Stimulated activated CD4-positive, alpha-beta T cell treated with anti-CD3 and anti-CD28 coated beads, Interleukin-1b, Interleukin-23, amount 100 ng/mL, for 4 hours (primary cell): ENCODE measurements at regions not wholly inside any gene's neighbourhood (a gene's known extent, or its start where the extent isn't known, plus 50 kb on each side); places are given as distances from the start of the nearest gene placed in this dataset.

Experiments
- DNase-seq, 2 donors: peaks; one replicate each; pipeline ENCODE4 v3.0.0-alpha.2; 2020; ENCODE audit warnings: low read depth in 2 of 2

DNA sequence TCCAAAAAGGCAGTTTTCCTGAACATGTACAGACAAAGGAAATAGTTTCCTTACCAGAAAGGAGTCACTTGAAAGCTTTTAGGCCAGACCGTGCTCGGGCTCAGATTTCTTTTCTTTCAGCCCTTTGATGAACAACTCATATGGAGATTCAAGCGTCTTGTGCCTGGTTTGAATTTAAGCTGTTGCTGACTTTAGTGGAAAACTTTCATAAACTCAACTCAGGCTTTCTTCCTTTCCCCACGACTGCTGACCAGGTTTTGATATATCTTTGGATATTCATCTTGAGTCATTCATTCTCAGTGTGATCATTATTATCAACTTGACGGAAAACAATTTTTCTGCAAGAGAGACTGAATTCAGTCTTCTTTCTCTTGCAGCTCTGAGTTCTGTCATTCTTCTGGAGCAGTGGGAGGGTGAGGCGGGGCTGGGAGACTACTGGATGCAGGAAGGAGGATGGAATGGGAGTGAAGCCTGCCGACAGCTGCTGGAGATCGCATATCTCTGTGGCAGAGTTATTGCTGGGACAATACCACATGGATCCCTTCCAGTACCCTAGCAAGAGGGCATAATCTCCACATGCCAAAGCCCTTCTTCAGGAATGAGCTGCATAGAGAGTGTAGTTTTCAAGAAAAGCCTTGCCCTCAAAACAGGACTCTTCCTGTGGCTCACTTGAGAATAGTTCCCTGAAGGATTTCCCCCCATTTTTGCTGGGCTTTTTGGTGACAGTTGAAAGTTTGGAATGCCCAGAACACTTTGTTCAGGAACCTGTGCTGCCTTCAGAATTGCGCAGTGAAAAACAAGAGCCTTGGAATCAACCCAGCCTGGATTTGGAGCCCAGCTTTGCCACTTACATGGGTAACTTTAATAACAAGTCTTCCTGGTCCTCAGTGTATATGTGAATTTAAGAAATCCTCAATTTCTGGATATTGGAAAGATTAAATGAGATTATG lies 364.4 kb downstream of the ZNF521 start:
- no peak for DNase-seq

GRCh38 chr18:24988253-24988840 lies 363.6 kb downstream of the ZNF521 start:
- DNase-seq, result no peak

DNA sequence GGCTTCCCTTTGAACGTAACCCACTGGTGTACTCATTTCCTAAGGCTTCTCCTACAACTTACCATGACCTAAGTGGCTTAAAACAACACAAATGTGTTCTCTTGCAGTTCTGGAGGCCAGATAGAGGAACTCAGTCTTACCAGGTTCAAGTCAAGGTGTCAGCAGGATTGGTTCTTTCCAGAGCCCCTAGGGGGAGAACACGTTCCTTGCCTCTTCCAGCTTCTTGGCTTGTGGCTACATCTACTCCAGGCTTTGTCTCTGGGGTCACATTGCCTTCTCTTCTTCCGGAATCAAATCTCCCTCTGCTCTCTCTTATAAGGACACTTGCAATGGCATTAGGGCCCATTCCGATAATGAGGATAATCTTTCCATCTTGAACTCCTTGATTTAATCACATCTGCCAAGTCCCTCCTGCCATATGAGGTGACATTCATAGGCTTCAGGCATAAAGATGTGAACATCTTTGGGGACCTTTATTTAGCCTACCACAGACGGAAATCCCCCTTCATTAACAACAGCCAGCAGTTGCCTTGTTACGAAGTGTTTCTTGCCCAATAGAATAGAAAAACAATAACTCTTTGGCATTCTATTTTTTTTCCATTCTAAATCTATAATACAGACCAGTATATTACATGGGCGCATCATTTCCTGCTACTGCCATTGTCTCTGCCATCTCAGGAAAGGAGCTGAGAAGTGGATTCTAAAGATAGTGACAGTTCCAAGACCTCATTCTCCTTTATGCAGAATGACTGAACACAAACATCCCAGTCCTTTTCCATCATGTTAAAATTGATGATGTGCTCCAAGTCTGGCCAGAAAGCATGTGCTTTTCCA lies 362.0 kb downstream of the ZNF521 start:
- DNase-seq, result no peak

GRCh38 chr18:24990671-24991134 lies 361.3 kb downstream of the ZNF521 start:
- no peak for DNase-seq

- no peak for DNase-seq
These were observed 360.6 kb downstream of the ZNF521 start for GRCh38 chr18:24991141-24992060.

DNA sequence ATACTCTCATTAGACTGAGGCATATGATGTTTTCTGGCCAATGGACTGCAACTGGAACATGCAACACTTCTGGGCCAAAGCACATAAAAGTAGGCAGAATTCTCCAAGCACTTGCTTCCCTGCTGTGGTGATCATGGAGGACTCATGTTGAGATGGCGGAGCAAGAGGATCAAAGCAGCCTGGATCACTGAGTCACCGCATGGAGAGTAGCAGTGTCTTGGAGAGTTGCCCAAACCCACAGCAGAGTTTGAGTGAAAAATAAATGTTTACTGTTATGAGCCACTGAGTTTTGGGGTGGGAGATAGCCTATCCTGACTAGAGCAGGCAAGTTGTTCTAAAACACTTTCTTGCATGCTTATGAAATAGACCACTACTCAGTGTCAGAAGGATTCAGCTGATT lies 359.5 kb downstream of the ZNF521 start:
- DNase-seq, result no peak

DNA sequence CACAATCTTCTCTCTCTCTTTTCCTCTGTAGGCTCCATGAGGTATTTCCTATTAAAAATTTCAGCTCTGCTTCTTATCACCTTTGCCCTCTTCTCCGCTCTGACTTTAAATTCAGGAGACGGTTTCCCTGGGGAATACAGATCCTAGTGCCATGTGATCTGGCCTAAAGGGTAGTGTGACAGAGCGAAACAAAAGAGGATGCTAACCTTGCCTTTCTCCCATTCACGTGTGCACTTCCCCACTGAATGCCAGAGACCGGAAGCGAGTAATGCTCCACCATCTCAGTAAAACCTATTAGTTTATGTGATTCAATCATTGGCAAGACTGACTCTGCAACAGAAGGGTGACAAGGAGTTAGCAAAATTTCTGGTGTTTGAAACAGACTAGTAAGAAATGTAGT lies 358.3 kb downstream of the ZNF521 start:
- no peak for DNase-seq

GRCh38 chr18:24995056-24995455 lies 356.9 kb downstream of the ZNF521 start:
- no peak for DNase-seq

GRCh38 chr18:24995755-24996154 lies 356.2 kb downstream of the ZNF521 start:
- no peak for DNase-seq

DNA sequence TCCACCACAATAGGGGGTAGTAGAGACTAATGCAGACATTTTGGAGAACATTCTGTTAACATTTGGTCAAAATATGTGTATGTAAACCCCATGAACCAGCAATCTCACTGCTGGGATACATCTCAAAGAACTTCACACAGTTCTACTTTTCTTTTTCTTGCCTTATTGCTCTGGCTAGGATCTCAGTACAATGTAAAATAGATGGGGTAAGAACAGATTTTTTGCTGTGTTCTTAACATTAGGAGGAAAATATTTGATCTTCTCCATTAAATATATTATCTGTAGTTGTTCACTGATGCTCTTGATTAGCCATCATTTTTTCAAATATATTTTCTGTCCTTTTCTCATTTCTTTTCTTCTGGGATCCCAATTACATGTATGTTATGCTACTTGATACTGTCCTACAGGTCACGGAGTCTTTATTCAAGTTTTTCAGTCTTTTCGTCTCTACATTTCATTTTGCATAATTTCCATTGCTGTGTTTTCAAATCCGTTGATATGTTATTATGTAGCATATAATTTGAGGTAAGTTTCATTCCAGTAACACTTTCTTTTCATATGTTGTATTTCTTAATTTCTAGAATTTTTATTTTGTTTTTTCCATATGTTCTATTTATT lies 352.2 kb downstream of the ZNF521 start:
- DNase-seq, result no peak

- no peak for DNase-seq
These were observed 350.2 kb downstream of the ZNF521 start for GRCh38 chr18:25001803-25002202.

DNA sequence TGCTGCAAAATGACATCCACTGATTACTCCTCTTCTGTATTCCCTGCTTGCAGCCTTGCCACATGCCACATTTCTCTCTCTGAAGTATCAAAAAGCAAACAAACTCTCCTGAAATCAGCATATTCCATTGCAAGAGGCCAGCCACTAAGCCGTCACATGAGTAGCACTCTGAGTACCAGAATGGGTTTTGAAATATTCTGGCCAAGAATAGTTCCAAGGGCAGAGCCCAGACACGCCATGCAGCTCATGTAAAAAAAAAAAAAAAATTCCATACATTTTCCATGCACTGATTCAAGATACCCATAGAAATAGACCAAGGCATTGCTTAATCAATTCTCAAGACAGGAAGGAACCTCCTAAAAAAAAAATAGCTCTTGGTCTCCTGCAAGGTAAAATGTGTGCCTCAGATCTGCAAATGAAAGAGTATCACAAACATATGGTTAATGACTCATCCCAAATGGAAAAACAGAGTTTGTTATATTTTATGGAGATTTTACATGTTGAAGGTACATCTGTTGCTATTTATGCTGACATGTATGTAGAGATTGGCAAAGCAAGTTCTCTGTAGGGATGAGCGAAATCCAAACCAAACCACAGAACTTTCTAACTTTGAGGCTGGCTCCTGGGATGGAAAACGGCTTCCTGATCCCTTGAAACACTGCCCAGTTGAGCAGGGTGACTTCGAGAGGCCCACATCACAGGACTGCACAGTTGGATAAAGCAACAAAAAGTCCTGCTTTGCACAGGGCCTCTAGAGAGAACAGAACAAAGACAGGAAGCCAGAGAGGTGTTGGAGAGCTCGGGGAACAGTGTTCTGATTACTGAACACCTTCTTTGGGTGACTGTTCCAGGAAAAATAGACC lies 346.2 kb downstream of the ZNF521 start:
- DNase-seq, result no peak

GRCh38 chr18:25010623-25011374 lies 341.2 kb downstream of the ZNF521 start:
- DNase-seq, result no peak
